C4-2B (cell line): ENCODE measurements at regions not wholly inside any gene's neighbourhood (a gene's known extent, or its start where the extent isn't known, plus 50 kb on each side); places are given as distances from the start of the nearest gene placed in this dataset.

Experiments used
- ZFX ChIP-seq: fragments of 450-650 bp; IDR thresholded peaks from 2 replicates; pipeline ENCODE4 v1.6.1; 2017
- TF ChIP-seq, protein P1 (sequence below): fragments of 450-650 bp; conservative IDR thresholded peaks from 2 replicates; pipeline ENCODE4 v1.5.1; 2017; ENCODE audit warnings: mild to moderate bottlenecking

DNA sequence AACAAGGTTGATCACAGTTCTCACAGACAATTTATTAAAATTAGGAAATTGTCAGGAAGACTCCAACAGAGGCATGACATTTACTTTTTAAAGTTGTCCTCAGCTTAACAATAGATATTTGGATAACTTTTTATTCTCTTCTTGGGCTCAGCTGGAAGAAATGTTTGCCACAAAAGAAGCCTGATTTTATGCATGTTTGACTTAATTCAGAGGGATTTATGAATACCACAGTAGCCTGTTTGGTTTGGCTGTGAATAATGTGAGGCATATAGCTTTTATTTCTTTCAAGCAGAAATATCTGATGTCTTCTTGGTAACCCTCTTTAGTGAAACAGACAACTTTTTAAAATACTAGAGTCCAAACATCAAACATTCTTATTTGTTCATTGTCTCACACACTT is 1464.5 kb upstream of the SLC10A2 start:
- TF ChIP-seq, protein P1, sequence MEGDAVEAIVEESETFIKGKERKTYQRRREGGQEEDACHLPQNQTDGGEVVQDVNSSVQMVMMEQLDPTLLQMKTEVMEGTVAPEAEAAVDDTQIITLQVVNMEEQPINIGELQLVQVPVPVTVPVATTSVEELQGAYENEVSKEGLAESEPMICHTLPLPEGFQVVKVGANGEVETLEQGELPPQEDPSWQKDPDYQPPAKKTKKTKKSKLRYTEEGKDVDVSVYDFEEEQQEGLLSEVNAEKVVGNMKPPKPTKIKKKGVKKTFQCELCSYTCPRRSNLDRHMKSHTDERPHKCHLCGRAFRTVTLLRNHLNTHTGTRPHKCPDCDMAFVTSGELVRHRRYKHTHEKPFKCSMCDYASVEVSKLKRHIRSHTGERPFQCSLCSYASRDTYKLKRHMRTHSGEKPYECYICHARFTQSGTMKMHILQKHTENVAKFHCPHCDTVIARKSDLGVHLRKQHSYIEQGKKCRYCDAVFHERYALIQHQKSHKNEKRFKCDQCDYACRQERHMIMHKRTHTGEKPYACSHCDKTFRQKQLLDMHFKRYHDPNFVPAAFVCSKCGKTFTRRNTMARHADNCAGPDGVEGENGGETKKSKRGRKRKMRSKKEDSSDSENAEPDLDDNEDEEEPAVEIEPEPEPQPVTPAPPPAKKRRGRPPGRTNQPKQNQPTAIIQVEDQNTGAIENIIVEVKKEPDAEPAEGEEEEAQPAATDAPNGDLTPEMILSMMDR, result no peak
- no peak for TF ChIP-seq ZFX
